Esophagus squamous epithelium (tissue), 4 donors: ENCODE measurements at regions not wholly inside any gene's neighbourhood (a gene's known extent, or its start where the extent isn't known, plus 50 kb on each side); places are given as distances from the start of the nearest gene placed in this dataset.

Experiments used
- POLR2A ChIP-seq, 4 donors: fragments of 450-650 bp; IDR thresholded peaks; one replicate each; pipeline ENCODE4 v1.6.1; 2017; ENCODE audit warnings: antibody characterized with exemption in 4 of 4, mild to moderate bottlenecking in 4 of 4, moderate library complexity in 3 of 4
- TF ChIP-seq, protein P1 (sequence below), 6 experiments: fragments of 450-650 bp in 4 of 6; fragments of 200-600 bp in 2 of 6; sonication (generic) in 2 of 6; IDR thresholded peaks; one replicate each; pipeline ENCODE4 v1.5.1; 2016 to 2019; ENCODE audit warnings: antibody characterized with exemption in 6 of 6, mild to moderate bottlenecking in 4 of 6, moderate library complexity in 4 of 6

DNA sequence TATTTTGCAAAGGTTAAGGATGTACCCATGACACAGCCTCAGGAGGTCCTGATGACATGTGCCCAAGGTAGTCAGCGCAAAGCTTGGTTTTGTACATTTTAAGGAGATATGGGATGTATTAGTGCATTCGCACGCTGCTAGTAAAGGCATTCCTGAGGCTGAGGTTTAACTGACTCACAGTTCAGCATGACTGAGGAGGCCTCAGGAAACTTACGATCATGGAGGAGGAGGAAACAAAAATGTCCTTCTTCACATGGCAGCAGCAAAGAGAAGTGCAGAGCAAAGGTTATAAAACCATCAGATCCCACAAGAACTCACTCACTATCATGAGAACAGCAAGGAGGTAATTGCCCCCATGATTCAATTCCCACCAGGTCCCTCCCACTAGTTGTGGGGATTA lies 1017.4 kb downstream of the EFNB2 start:
- TF ChIP-seq, protein P1, sequence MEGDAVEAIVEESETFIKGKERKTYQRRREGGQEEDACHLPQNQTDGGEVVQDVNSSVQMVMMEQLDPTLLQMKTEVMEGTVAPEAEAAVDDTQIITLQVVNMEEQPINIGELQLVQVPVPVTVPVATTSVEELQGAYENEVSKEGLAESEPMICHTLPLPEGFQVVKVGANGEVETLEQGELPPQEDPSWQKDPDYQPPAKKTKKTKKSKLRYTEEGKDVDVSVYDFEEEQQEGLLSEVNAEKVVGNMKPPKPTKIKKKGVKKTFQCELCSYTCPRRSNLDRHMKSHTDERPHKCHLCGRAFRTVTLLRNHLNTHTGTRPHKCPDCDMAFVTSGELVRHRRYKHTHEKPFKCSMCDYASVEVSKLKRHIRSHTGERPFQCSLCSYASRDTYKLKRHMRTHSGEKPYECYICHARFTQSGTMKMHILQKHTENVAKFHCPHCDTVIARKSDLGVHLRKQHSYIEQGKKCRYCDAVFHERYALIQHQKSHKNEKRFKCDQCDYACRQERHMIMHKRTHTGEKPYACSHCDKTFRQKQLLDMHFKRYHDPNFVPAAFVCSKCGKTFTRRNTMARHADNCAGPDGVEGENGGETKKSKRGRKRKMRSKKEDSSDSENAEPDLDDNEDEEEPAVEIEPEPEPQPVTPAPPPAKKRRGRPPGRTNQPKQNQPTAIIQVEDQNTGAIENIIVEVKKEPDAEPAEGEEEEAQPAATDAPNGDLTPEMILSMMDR (IDR thresholded peaks at IDR 0.05), result no peak
- no peak for TF ChIP-seq POLR2A (IDR thresholded peaks at IDR 0.05)
